MCF 10A (cell line): ENCODE measurements at regions not wholly inside any gene's neighbourhood (a gene's known extent, or its start where the extent isn't known, plus 50 kb on each side); places are given as distances from the start of the nearest gene placed in this dataset.
"Not testable (repeated sequence)": the region's sequence is repeated elsewhere in the genome, so short reads cannot be mapped to it uniquely, and the experiment has no call there.

ENCODE experiments used
- BruUV-seq: library from RNA; stranded (reverse); fragments of 400-500 nt; replicated peaks from 2 replicates; lab custom pipeline; 2021; lab: Mats Ljungman, UMichigan
- CTCF ChIA-PET: fragments of 300-600 bp; sonication (Branson Sonifier 250); formaldehyde crosslinking; extraction: SDS; loops from one replicate; lab custom pipeline; 2021; ENCODE audit warnings: antibody characterized with exemption, inconsistent platforms; lab: Yijun Ruan, JAX
- POLR2A ChIA-PET: fragments of 300-600, 350-650 bp; sonication (Branson Sonifier 250); formaldehyde crosslinking; extraction: SDS; loops from one replicate; lab custom pipeline; 2020; ENCODE audit warnings: antibody characterized with exemption, inconsistent platforms; lab: Yijun Ruan, JAX
- DNase-seq: peaks from one replicate; pipeline ENCODE4 v3.0.0-alpha.2; 2018; ENCODE audit not compliant: unreplicated experiment
- H3K27ac Mint-ChIP-seq: one replicate; pipeline ENCODE4 v1.8.0; 2022; ENCODE audit warnings: mild to moderate bottlenecking, low read depth, mixed read lengths; ENCODE audit not compliant: unreplicated experiment
- H3K27me3 Mint-ChIP-seq: one replicate; pipeline ENCODE4 v1.8.0; 2022; ENCODE audit warnings: mixed read lengths; ENCODE audit not compliant: insufficient read depth, unreplicated experiment
- H3K36me3 Mint-ChIP-seq: one replicate; pipeline ENCODE4 v1.8.0; 2022; ENCODE audit warnings: mild to moderate bottlenecking, moderate library complexity, mixed read lengths; ENCODE audit not compliant: insufficient read depth, unreplicated experiment
- H3K4me1 Mint-ChIP-seq: one replicate; pipeline ENCODE4 v1.8.0; 2022; ENCODE audit warnings: mixed read lengths; ENCODE audit not compliant: insufficient read depth, unreplicated experiment
- H3K4me3 Mint-ChIP-seq: one replicate; pipeline ENCODE4 v1.8.0; 2022; ENCODE audit warnings: mild to moderate bottlenecking, moderate library complexity, mixed read lengths; ENCODE audit not compliant: unreplicated experiment
- H3K9me3 Mint-ChIP-seq: one replicate; pipeline ENCODE4 v1.8.0; 2022; ENCODE audit warnings: mixed read lengths; ENCODE audit not compliant: unreplicated experiment
- CTCF ChIP-seq: fragments of 200-600 bp; IDR thresholded peaks from one replicate; pipeline ENCODE4 v1.8.0; 2022; ENCODE audit warnings: antibody characterized with exemption, mild to moderate bottlenecking; ENCODE audit not compliant: unreplicated experiment
- intact Hi-C: fragments of 100-400 bp; cut with micrococcal nuclease; formaldehyde crosslinking; loops from 2 replicates; pipeline ENCODE4 v1.14.1; 2022

GRCh38 chr3:157913741-157914150 is 192.5 kb downstream of the SHOX2 start:
- no TSS peak for BruUV-seq
- peak; percentile 55 for DNase-seq
- POLR2A ChIA-PET: interaction anchor here (0.5 to 0.8 kb wide), 2 partner anchors 176 to 196 kb away, joined by 3 to 4 read pairs; partner anchors contain the start of gene RSRC1
- no peaks in the 10 kb centered on the region for H3K36me3 Mint-ChIP-seq
- intact Hi-C loops: no loop called here
- CTCF ChIA-PET: interaction anchor here (0.5 kb wide), 1 partner anchor 27 kb away, joined by 3 read pairs; no protein-coding TSS in a partner anchor
- no peak for TF ChIP-seq CTCF
- no peaks in the 10 kb centered on the region for H3K9me3 Mint-ChIP-seq
- no peaks in the 10 kb centered on the region for H3K27me3 Mint-ChIP-seq
- peaks cover 9% of the 10 kb centered on the region for H3K4me1 Mint-ChIP-seq
- no peak overlapping the region for H3K4me3 Mint-ChIP-seq
- peak overlapping the region; percentile 20 for H3K27ac Mint-ChIP-seq

- POLR2A ChIA-PET: interaction anchor here (0.5 to 0.8 kb wide), 2 partner anchors 177 to 197 kb away, joined by 3 to 4 read pairs; partner anchors contain the start of gene RSRC1
- intact Hi-C loops: no loop called here
- H3K36me3 Mint-ChIP-seq: no peaks in the 10 kb centered on the region
- H3K4me3 Mint-ChIP-seq: no peak overlapping the region
- no peak for TF ChIP-seq CTCF
- H3K9me3 Mint-ChIP-seq: no peaks in the 10 kb centered on the region
- peak; percentile 20 for DNase-seq
- BruUV-seq: no TSS peak
- H3K27ac Mint-ChIP-seq: peak overlapping the region; percentile 20
- H3K27me3 Mint-ChIP-seq: no peaks in the 10 kb centered on the region
- CTCF ChIA-PET: interaction anchor here (0.5 to 0.6 kb wide), 3 partner anchors 28 to 616 kb away, joined by 3 read pairs; no protein-coding TSS in a partner anchor
- peaks cover 9% of the 10 kb centered on the region for H3K4me1 Mint-ChIP-seq
These were observed 193.4 kb downstream of the SHOX2 start for GRCh38 chr3:157912514-157913451.

GRCh38 chr3:157906627-157907026 is 199.6 kb downstream of the SHOX2 start:
- intact Hi-C loops: loop anchor here (5.0 kb wide), 1 partner anchor 289 kb away; no protein-coding TSS in a partner anchor
- ChIA-PET CTCF (interaction anchor here (0.8 to 1.2 kb wide), 2 partner anchors 28 to 625 kb away, joined by 3 read pairs; no protein-coding TSS in a partner anchor), POLR2A (no interaction called here)
- peak; percentile 33 for DNase-seq
- no peaks in the 10 kb centered on the region for H3K4me1 Mint-ChIP-seq
- TF ChIP-seq CTCF: no peak
- no peaks in the 10 kb centered on the region for H3K36me3 Mint-ChIP-seq
- peaks cover 8% of the 10 kb centered on the region for H3K9me3 Mint-ChIP-seq
- H3K4me3 Mint-ChIP-seq: no peak overlapping the region
- no peaks in the 10 kb centered on the region for H3K27me3 Mint-ChIP-seq
- H3K27ac Mint-ChIP-seq: no peak overlapping the region
- BruUV-seq: no TSS peak

GRCh38 chr3:157905885-157906284 is 200.3 kb downstream of the SHOX2 start:
- H3K4me1 Mint-ChIP-seq: no peaks in the 10 kb centered on the region
- H3K36me3 Mint-ChIP-seq: no peaks in the 10 kb centered on the region
- peaks cover 8% of the 10 kb centered on the region for H3K9me3 Mint-ChIP-seq
- BruUV-seq: no TSS peak
- CTCF ChIA-PET: no interaction called here
- intact Hi-C loops: loop anchor here (5.0 kb wide), 1 partner anchor 289 kb away; no protein-coding TSS in a partner anchor
- no peak for DNase-seq
- no peak overlapping the region for H3K4me3 Mint-ChIP-seq
- H3K27me3 Mint-ChIP-seq: no peaks in the 10 kb centered on the region
- POLR2A ChIA-PET: interaction anchor here (0.7 kb wide), 1 partner anchor 359 kb away, joined by 3 read pairs; no protein-coding TSS in a partner anchor
- no peak overlapping the region for H3K27ac Mint-ChIP-seq
- TF ChIP-seq CTCF: no peak

GRCh38 chr3:157902680-157903079 is 203.5 kb downstream of the SHOX2 start:
- CTCF ChIA-PET, POLR2A ChIA-PET, BruUV-seq: not testable (repeated sequence)

More at GRCh38 chr3:157902680-157903079, 203.5 kb downstream of the SHOX2 start:
- H3K27ac Mint-ChIP-seq, H3K36me3 Mint-ChIP-seq, H3K9me3 Mint-ChIP-seq, H3K27me3 Mint-ChIP-seq, H3K4me3 Mint-ChIP-seq, DNase-seq, intact Hi-C loops, H3K4me1 Mint-ChIP-seq: not testable (repeated sequence)
